Neuronal stem cell (in vitro differentiated cells): ENCODE measurements at regions not wholly inside any gene's neighbourhood (a gene's known extent, or its start where the extent isn't known, plus 50 kb on each side); places are given as distances from the start of the nearest gene placed in this dataset.
"Not testable (repeated sequence)": the region's sequence is repeated elsewhere in the genome, so short reads cannot be mapped to it uniquely, and the experiment has no call there.

Experiments used
- DNase-seq: peaks from one replicate; pipeline ENCODE4 v3.0.0-alpha.2; 2013; ENCODE audit warnings: low spot score
- H2AFZ ChIP-seq: one replicate; pipeline ENCODE4 v1.6.1; 2013; ENCODE audit warnings: mild to moderate bottlenecking, low read length, inconsistent platforms
- H2AK5ac ChIP-seq: 2 replicates; pipeline ENCODE4 v1.6.1; 2013; ENCODE audit warnings: low read depth, mild to moderate bottlenecking, inconsistent platforms, low read length, moderate library complexity, mixed read lengths
- H2BK120ac ChIP-seq: 2 replicates; pipeline ENCODE4 v1.6.1; 2013; ENCODE audit warnings: low read depth, mild to moderate bottlenecking, inconsistent platforms, low read length, moderate library complexity, mixed read lengths
- H2BK12ac ChIP-seq: one replicate; pipeline ENCODE4 v1.6.1; 2013; ENCODE audit warnings: low read length, inconsistent platforms
- H2BK15ac ChIP-seq: 2 replicates; pipeline ENCODE4 v1.6.1; 2013; ENCODE audit warnings: mild to moderate bottlenecking, low read length, inconsistent platforms, mixed read lengths
- H2BK5ac ChIP-seq: one replicate; pipeline ENCODE4 v1.6.1; 2013; ENCODE audit warnings: inconsistent platforms, mild to moderate bottlenecking, low read length, moderate library complexity
- H3K14ac ChIP-seq: one replicate; pipeline ENCODE4 v1.6.1; 2013; ENCODE audit warnings: low read length, inconsistent platforms
- H3K18ac ChIP-seq: 2 replicates; pipeline ENCODE4 v1.6.1; 2013; ENCODE audit warnings: low read length, inconsistent platforms
- H3K23ac ChIP-seq: 2 replicates; pipeline ENCODE4 v1.6.1; 2013; ENCODE audit warnings: low read depth, mild to moderate bottlenecking, mixed read lengths, low read length, inconsistent platforms; ENCODE audit not compliant: poor library complexity
- H3K27ac ChIP-seq: replicated peaks from 3 replicates; pipeline ENCODE4 v1.5.1; 2013; ENCODE audit warnings: low read length, inconsistent platforms
- H3K27me3 ChIP-seq, 3 experiments: 2 replicates each; pipeline ENCODE4 v1.6.1; 2013; ENCODE audit warnings: low read length in 3 of 3, mild to moderate bottlenecking in 2 of 3, inconsistent platforms in 1 of 3, low read depth in 1 of 3, mixed read lengths in 1 of 3, moderate library complexity in 1 of 3; ENCODE audit not compliant: control insufficient read depth in 3 of 3, insufficient read depth in 3 of 3
- H3K36me3 ChIP-seq, 2 donors: replicated peaks in 1 of 2; 2 replicates each; pipeline ENCODE4 v1.6.1; 2013; ENCODE audit warnings: low read length in 2 of 2; ENCODE audit not compliant: control insufficient read depth in 2 of 2, insufficient read depth in 2 of 2
- H3K4ac ChIP-seq: 2 replicates; pipeline ENCODE4 v1.6.1; 2013; ENCODE audit warnings: inconsistent platforms, mild to moderate bottlenecking, low read length, moderate library complexity
- H3K4me1 ChIP-seq, 2 donors: 1 replicate in 1 of 2; 2 replicates in 1 of 2; pipeline ENCODE4 v1.6.1; 2013; ENCODE audit warnings: low read length in 2 of 2, low read depth in 1 of 2; ENCODE audit not compliant: control insufficient read depth in 2 of 2, insufficient read depth in 1 of 2
- H3K4me2 ChIP-seq: one replicate; pipeline ENCODE4 v1.6.1; 2013; ENCODE audit warnings: mild to moderate bottlenecking, low read length, inconsistent platforms; ENCODE audit not compliant: insufficient read depth, poor library complexity, severe bottlenecking
- H3K4me3 ChIP-seq, 2 donors: 2 replicates each; pipeline ENCODE4 v1.5.1; 2013; ENCODE audit warnings: low read length in 2 of 2, mild to moderate bottlenecking in 2 of 2, inconsistent platforms in 1 of 2, moderate library complexity in 1 of 2
- H3K79me1 ChIP-seq: one replicate; pipeline ENCODE4 v1.6.1; 2013; ENCODE audit warnings: low read depth, mild to moderate bottlenecking, inconsistent platforms, low read length, moderate library complexity
- H3K9ac ChIP-seq: one replicate; pipeline ENCODE4 v1.6.1; 2013; ENCODE audit warnings: mild to moderate bottlenecking, low read depth, low read length, inconsistent platforms; ENCODE audit not compliant: poor library complexity
- H3K9me3 ChIP-seq, 2 donors: replicated peaks in 1 of 2; 2 replicates each; pipeline versions ENCODE3 to v1.6.1; 2013; ENCODE audit warnings: low read length in 2 of 2, mild to moderate bottlenecking in 2 of 2, inconsistent platforms in 1 of 2, low read depth in 1 of 2, mixed read lengths in 1 of 2, moderate library complexity in 1 of 2; ENCODE audit not compliant: control insufficient read depth in 2 of 2, insufficient read depth in 1 of 2
- H4K8ac ChIP-seq: one replicate; pipeline ENCODE4 v1.6.1; 2013; ENCODE audit warnings: low read depth, mild to moderate bottlenecking, inconsistent platforms, low read length, moderate library complexity
- H4K91ac ChIP-seq: one replicate; pipeline ENCODE4 v1.6.1; 2013; ENCODE audit warnings: low read length, low read depth, mild to moderate bottlenecking, inconsistent platforms; ENCODE audit not compliant: poor library complexity
- WGBS, 2 donors: extraction: QIAGEN DNeasy Blood & Tissue Kit; methylation state at CpG; one replicate each; pipeline ENCODE4 v1.1.7; 2013; ENCODE audit warnings: missing lambda C conversion rate in 2 of 2, mixed read lengths in 1 of 2; ENCODE audit not compliant: insufficient read length in 2 of 2, insufficient replicate concordance in 1 of 2; ENCODE audit errors: extremely low coverage in 2 of 2; 5-methylcytosine and 5-hydroxymethylcytosine counted together

DNA sequence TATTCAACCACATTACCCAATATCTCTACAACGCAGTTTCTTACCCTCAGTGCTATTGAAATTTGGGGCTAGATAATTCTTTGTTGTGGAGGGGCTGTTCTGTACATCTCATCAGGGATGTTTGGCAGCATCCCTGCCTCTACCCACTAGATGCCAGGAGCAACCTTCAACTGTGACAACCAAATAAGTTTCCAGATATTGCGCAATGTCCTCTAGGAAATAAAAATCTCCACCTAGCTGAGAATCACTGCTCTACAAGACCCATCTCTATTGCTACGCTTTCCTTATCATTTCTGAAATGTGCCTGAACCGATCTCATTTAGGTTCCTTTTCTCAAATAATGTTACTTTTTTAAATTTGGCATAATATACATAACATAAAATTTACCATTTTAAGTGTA is 155.2 kb upstream of the G2E3 start:
- Histone ChIP-seq H2BK15ac (no peak overlapping the region), H4K8ac (no peak overlapping the region), H2BK12ac (no peak overlapping the region), H2AFZ (no peak overlapping the region), H3K4me1 (peaks cover 0 to 1% of the 10 kb centered on the region in 2 donors), H3K4me2 (no peak overlapping the region), H3K4ac (no peak overlapping the region), H3K23ac (no peak overlapping the region), H3K18ac (no peak overlapping the region), H3K9me3 (no peaks in the 10 kb centered on the region), H3K27me3 (no peaks in the 10 kb centered on the region), H3K79me1 (no peaks in the 10 kb centered on the region), H3K27ac (no peak overlapping the region), H3K14ac (no peak overlapping the region), H2BK120ac (no peak overlapping the region), H4K91ac (no peak overlapping the region), H2AK5ac (no peak overlapping the region), H2BK5ac (no peak overlapping the region), H3K4me3 (no peak overlapping the region), H3K9ac (no peak overlapping the region), H3K36me3 (no peaks in the 10 kb centered on the region)
- WGBS, 2 donors = 100% methylated on average over 1 of the region's 4 CpGs; no CpG with 5 or more reads in 1 of the 2 donors
- no peak for DNase-seq

- H2BK5ac ChIP-seq, H3K4me2 ChIP-seq, H3K4ac ChIP-seq, H3K9me3 ChIP-seq, H3K4me1 ChIP-seq, H2BK12ac ChIP-seq, H3K18ac ChIP-seq, H3K9ac ChIP-seq, H3K27ac ChIP-seq, H4K8ac ChIP-seq, H3K36me3 ChIP-seq, H3K27me3 ChIP-seq, H2BK120ac ChIP-seq, H3K79me1 ChIP-seq, H3K14ac ChIP-seq, H3K23ac ChIP-seq, H2AK5ac ChIP-seq, H3K4me3 ChIP-seq, H2BK15ac ChIP-seq, H4K91ac ChIP-seq, H2AFZ ChIP-seq, DNase-seq: not testable (repeated sequence)
- WGBS, 2 donors = no CpG with 5 or more reads among the region's 2 CpGs
These were observed 149.4 kb upstream of the G2E3 start for GRCh38 chr14:30409508-30410015.

DNA sequence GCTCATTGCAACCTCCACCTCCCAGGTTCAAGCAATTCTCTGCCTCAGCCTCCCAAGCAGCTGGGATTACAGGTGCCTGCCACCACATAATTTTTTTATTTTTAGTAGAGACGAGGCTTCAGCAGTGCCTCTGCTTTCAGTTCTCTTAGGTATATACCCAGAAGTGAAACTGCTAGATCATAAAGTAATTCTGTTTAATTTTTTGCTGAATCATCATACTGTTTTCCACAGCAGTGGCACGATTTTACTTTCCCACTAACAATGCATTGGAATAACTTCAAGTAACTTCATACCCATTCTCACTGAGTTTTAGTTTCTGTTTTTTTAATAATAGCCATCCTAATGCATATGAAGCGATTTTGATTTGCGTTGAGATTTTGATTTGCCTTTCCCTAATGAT is 148.0 kb upstream of the G2E3 start:
- H4K8ac ChIP-seq = no peak overlapping the region
- H3K36me3 ChIP-seq = no peaks in the 10 kb centered on the region
- peaks cover 0 to 2% of the 10 kb centered on the region in 2 donors for H3K4me1 ChIP-seq
- no CpG with 5 or more reads among the region's 4 CpGs for WGBS, 2 donors
- H2BK12ac ChIP-seq = no peak overlapping the region
- H3K4ac ChIP-seq = no peak overlapping the region
- no peak overlapping the region for H4K91ac ChIP-seq
- no peak overlapping the region for H3K14ac ChIP-seq
- H3K79me1 ChIP-seq = no peaks in the 10 kb centered on the region
- H2BK15ac ChIP-seq = no peak overlapping the region
- no peak overlapping the region for H2AK5ac ChIP-seq
- H2BK120ac ChIP-seq = no peak overlapping the region
- H2BK5ac ChIP-seq = no peak overlapping the region
- H3K4me2 ChIP-seq = no peak overlapping the region
- DNase-seq = no peak
- H3K27ac ChIP-seq = no peak overlapping the region
- H3K9me3 ChIP-seq = peaks cover 0 to 2% of the 10 kb centered on the region in 2 donors
- no peak overlapping the region for H3K23ac ChIP-seq
- H3K18ac ChIP-seq = no peak overlapping the region
- H3K27me3 ChIP-seq = no peaks in the 10 kb centered on the region
- no peak overlapping the region for H3K4me3 ChIP-seq
- H3K9ac ChIP-seq = no peak overlapping the region
- H2AFZ ChIP-seq = no peak overlapping the region

GRCh38 chr14:30413184-30413583 is 145.8 kb upstream of the G2E3 start:
- H3K4me1 ChIP-seq, DNase-seq: not testable (repeated sequence)

More at GRCh38 chr14:30413184-30413583, 145.8 kb upstream of the G2E3 start:
- H3K4me3 ChIP-seq, H2BK15ac ChIP-seq, H2AFZ ChIP-seq, H3K27me3 ChIP-seq, H3K27ac ChIP-seq, H3K79me1 ChIP-seq, H3K14ac ChIP-seq, H4K8ac ChIP-seq, H2BK5ac ChIP-seq, H3K4ac ChIP-seq, H2BK12ac ChIP-seq, H3K9ac ChIP-seq, H3K23ac ChIP-seq, H2BK120ac ChIP-seq, H3K4me2 ChIP-seq, H4K91ac ChIP-seq, H3K36me3 ChIP-seq, H3K18ac ChIP-seq, H3K9me3 ChIP-seq, H2AK5ac ChIP-seq: not testable (repeated sequence)
- WGBS, 2 donors = no CpG with 5 or more reads among the region's 8 CpGs
